GM23248 (cell line): ENCODE measurements at regions not wholly inside any gene's neighbourhood (a gene's known extent, or its start where the extent isn't known, plus 50 kb on each side); places are given as distances from the start of the nearest gene placed in this dataset.

Experiments
- EZH2 ChIP-seq: fragments of 200-600 bp; sonication (generic); IDR thresholded peaks from 2 replicates; pipeline ENCODE4 v1.6.1; 2018; ENCODE audit warnings: antibody characterized with exemption, mild to moderate bottlenecking; ENCODE audit not compliant: insufficient read depth, poor library complexity, severe bottlenecking
- EZH2phosphoT487 ChIP-seq: fragments of 200-600 bp; sonication (generic); IDR thresholded peaks from 2 replicates; pipeline ENCODE4 v1.6.1; 2018; ENCODE audit warnings: antibody characterized with exemption, moderate library complexity, mild to moderate bottlenecking, low read depth; ENCODE audit not compliant: insufficient read depth

DNA sequence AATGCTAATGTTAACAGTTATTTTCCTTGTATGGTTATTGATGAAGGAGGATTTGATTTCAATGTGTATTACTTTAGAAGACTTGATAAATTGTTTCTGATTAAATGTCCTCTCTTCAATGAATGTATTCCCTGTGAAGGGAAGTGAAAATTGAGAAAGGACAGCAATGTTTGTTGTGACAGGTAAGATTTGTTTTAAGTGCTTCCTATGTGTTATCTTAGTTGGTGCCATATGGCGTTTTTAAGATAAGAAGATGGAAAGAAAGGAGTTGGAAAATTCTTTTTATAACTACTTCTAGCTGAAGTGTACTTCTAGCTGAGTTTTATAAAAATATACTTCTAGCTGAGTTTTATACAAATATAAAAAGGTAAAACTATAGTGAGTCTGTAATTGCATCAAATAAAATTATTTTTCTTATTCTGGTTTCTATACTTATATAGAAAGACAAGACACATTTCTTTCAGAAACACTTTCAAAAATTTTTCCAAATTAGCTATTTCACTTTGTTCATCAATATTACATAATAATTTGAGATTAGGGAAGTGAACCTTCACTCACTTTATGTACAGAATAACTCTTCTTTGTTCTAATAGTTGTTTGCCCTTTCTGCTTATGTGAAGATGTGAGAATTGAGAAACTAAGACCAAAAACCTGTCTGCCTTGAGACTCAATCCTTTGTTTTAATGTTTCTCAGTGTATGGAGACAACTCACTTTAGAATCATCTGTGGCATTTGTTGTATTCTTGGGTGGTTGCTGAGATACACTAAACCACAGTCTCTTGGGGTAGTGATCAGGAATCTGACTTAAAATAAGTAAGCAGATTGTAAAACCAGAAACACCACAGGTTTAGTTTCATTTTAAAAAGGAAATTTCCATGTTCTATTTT, 382.9 kb upstream of the B3GALT2 start:
- TF ChIP-seq EZH2phosphoT487 (no peak), EZH2 (no peak)
